ENCODE measurements at regions not wholly inside any gene's neighbourhood (a gene's known extent, or its start where the extent isn't known, plus 50 kb on each side); places are given as distances from the start of the nearest gene placed in this dataset.

DNA sequence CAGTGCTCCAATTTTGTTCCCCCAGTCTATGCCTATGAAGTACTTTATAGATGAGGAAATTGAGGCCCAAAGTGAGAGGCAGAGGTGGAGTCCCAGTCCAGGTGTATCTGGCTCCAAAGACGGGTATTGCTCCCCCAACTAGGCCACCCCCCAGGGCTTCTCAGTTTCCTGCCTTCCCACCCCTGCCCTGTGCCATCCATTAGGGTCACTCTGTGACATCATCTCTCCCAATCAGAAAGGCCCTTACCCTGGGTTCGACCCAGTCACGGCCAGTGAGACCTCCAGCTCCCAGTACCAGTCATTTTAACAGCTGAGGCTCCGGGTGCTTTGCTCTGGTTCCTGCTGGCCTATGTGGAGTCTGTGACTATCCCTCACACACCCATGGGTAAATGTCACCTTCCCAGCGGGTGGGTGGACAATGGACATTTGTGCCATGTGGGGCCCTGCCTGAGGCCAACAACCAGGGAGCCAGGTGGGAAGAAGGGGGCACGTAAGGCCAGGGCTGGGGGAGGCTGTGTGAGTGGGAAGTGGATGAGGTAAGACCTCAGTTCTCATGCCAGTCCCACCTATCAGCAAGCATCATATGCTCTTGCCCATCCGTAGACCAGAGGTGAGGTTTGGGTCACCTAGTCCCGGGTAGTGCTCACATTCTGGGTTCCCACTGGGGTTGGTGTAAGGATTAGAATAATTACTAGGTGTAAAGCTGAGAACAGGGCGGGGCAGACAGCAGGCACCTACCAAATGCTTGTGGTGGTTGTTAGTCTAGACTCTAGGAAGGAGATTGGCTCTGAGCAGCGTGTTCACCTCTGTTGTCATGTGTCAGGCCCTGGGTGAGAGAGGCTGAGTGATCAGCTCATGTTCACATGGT is 685.9 kb downstream of the MATN1 start:
- Mint-ChIP-seq H3K36me3 (ENCODE audit: insufficient read depth) (no peaks in the 10 kb centered on the region), H3K9me3 (ENCODE audit: low read depth) (peaks cover 8% of the 10 kb centered on the region), H3K4me1 (ENCODE audit: low read depth) (peaks cover 6% of the 10 kb centered on the region), H3K27me3 (no peaks in the 10 kb centered on the region), H3K27ac (no peak overlapping the region), H3K4me3 (ENCODE audit: low read depth) (no peak overlapping the region)
- no peak for DNase-seq (ENCODE audit: low spot score, unreplicated experiment)
- TF ChIP-seq, protein P1, sequence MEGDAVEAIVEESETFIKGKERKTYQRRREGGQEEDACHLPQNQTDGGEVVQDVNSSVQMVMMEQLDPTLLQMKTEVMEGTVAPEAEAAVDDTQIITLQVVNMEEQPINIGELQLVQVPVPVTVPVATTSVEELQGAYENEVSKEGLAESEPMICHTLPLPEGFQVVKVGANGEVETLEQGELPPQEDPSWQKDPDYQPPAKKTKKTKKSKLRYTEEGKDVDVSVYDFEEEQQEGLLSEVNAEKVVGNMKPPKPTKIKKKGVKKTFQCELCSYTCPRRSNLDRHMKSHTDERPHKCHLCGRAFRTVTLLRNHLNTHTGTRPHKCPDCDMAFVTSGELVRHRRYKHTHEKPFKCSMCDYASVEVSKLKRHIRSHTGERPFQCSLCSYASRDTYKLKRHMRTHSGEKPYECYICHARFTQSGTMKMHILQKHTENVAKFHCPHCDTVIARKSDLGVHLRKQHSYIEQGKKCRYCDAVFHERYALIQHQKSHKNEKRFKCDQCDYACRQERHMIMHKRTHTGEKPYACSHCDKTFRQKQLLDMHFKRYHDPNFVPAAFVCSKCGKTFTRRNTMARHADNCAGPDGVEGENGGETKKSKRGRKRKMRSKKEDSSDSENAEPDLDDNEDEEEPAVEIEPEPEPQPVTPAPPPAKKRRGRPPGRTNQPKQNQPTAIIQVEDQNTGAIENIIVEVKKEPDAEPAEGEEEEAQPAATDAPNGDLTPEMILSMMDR (IDR thresholded peaks at IDR 0.05; ENCODE audit: unreplicated experiment) = no peak

DNA sequence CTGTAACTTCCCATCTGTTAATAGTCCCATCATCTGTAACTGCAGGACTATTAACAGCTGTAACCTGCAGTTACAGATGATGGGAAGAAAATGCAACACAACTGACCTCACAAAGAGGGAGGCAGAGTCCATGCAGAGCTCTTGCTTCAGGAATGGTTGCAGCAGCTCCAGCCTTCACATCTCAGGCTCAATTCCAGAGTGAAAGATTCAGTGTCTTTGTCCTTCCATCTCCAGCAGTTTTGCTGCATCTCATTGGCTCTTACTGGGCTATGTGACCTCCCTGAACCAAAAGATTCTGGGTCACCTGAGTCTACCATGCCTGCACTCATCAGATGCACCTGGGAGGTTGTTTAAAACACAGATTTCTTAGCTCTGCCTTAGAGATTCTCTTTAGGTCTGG is 686.7 kb downstream of the MATN1 start:
- TF ChIP-seq, protein P1 (IDR thresholded peaks at IDR 0.05; ENCODE audit: unreplicated experiment) = no peak
- DNase-seq (ENCODE audit: low spot score, unreplicated experiment) = no peak
- Mint-ChIP-seq H3K9me3 (ENCODE audit: low read depth) (peaks cover 11% of the 10 kb centered on the region), H3K27me3 (no peaks in the 10 kb centered on the region), H3K36me3 (ENCODE audit: insufficient read depth) (peaks cover 2% of the 10 kb centered on the region), H3K4me3 (ENCODE audit: low read depth) (no peak overlapping the region), H3K4me1 (ENCODE audit: low read depth) (peaks cover 6% of the 10 kb centered on the region), H3K27ac (no peak overlapping the region)

DNA sequence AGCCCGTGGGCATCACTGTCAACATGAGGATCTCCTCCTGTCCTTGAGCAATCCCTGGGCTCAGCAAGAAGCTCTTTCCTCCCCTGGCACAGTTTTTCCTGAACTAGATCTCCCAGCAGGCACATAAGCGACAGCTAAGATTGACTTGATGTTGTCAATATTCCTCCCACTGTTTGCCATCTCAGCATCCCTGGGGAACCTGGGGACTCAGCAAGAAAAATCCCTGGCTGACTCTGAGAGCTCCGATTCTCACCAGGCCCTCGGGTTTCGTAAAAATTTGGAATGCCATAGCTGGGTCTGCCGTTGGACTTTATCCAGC is 687.2 kb downstream of the MATN1 start:
- TF ChIP-seq, protein P1 (IDR thresholded peaks at IDR 0.05; ENCODE audit: unreplicated experiment) = no peak
- Mint-ChIP-seq H3K27me3 (no peaks in the 10 kb centered on the region), H3K36me3 (ENCODE audit: insufficient read depth) (peaks cover 2% of the 10 kb centered on the region), H3K9me3 (ENCODE audit: low read depth) (peaks cover 11% of the 10 kb centered on the region), H3K27ac (no peak overlapping the region), H3K4me3 (ENCODE audit: low read depth) (no peak overlapping the region), H3K4me1 (ENCODE audit: low read depth) (peaks cover 6% of the 10 kb centered on the region)
- DNase-seq (ENCODE audit: low spot score, unreplicated experiment) = no peak

DNA sequence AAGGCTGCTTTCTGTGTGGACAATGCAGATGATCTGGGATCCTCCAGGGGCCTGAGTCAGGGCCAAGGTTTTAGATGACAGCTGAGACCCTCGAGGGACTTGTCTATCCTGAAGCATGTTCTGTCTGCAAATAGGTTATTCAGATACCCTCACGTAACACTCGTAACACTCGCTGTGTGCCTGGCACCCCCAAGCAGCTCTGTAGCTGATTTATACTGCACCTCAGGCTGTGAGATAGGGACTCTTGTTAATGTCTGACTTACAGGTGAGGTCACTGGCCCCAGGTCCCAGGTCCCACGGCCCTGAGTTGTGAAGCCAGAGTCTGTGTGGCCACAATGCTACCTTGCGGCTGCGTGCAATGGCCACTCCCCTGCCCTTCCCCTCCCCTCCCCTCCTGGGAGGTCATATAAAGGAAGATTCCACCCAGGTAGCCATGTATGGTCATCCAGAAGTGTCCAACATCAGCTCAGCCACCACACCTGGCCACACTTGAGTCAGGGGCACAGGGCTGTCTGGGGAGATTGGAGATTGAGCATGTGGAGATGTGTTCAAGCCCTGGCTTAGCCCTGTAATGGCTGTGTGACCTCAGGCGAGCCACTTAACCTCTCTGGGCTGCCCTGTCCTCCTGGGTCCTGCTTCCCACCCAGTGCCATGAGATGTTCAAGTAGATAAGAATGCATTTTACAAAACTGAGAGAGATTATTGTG is 687.7 kb downstream of the MATN1 start:
- no peak overlapping the region for H3K4me3 Mint-ChIP-seq (ENCODE audit: low read depth)
- H3K36me3 Mint-ChIP-seq (ENCODE audit: insufficient read depth) = peaks cover 2% of the 10 kb centered on the region
- no peaks in the 10 kb centered on the region for H3K27me3 Mint-ChIP-seq
- peaks cover 6% of the 10 kb centered on the region for H3K4me1 Mint-ChIP-seq (ENCODE audit: low read depth)
- peaks cover 11% of the 10 kb centered on the region for H3K9me3 Mint-ChIP-seq (ENCODE audit: low read depth)
- no peak for DNase-seq (ENCODE audit: low spot score, unreplicated experiment)
- no peak overlapping the region for H3K27ac Mint-ChIP-seq
- TF ChIP-seq, protein P1 (IDR thresholded peaks at IDR 0.05; ENCODE audit: unreplicated experiment) = no peak

DNA sequence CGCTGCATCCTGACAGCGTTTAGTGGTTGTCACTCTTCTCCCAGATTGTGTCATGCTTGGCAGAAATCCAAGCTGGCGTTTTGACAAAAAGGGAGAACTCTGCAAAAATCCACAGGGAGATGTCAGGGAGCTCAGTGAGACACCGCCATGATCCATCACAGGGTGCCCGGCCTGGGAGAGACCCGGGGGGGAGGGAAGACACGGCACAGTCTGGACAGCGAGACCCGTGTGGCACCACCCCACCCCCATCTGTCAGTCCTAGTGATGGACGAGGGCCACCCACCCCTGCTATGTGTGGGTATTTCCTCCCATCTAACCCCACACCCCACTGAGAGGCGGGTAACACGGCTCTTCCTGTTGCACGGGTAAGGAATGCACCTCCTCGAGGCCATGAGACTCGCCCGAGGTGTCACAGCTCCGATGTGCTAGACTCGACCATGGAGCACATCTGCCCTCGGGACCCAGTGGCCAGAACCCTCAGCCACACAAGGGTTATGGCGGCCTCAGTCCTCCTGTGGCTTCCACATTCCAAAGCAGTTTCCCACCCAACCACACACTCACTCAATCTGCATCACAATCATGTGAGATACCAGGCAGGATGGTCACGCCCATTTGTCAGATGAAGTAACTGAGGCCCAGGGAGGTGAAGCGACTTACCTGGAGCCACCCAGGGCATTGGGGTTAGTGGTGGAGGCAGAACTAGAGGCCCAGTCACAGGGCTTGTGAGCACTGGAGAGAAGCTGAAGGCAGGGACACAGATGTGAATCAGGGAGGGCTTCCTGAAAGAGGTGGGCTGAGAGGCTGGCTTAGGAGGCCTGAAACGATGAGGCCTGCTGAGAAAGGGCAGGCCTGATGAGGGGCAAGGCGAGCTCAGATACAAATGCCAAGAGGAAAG is 688.5 kb downstream of the MATN1 start:
- Mint-ChIP-seq H3K27me3 (no peaks in the 10 kb centered on the region), H3K36me3 (ENCODE audit: insufficient read depth) (peaks cover 2% of the 10 kb centered on the region), H3K4me1 (ENCODE audit: low read depth) (peaks cover 6% of the 10 kb centered on the region), H3K9me3 (ENCODE audit: low read depth) (peaks cover 11% of the 10 kb centered on the region), H3K4me3 (ENCODE audit: low read depth) (no peak overlapping the region), H3K27ac (no peak overlapping the region)
- TF ChIP-seq, protein P1 (IDR thresholded peaks at IDR 0.05; ENCODE audit: unreplicated experiment) = no peak
- DNase-seq (ENCODE audit: low spot score, unreplicated experiment) = no peak

All from progenitor cell of endocrine pancreas (in vitro differentiated cells).